Skeletal muscle satellite cell (primary cell): ENCODE measurements at regions not wholly inside any gene's neighbourhood (a gene's known extent, or its start where the extent isn't known, plus 50 kb on each side); places are given as distances from the start of the nearest gene placed in this dataset.

Experiments used
- H3K27me3 ChIP-seq: 2 replicates; pipeline ENCODE4 v1.7.0; 2013; ENCODE audit warnings: low read length; ENCODE audit not compliant: control insufficient read depth, insufficient read depth
- H3K36me3 ChIP-seq: 2 replicates; pipeline ENCODE4 v1.7.0; 2013; ENCODE audit warnings: mild to moderate bottlenecking, control low read depth, low read length; ENCODE audit not compliant: insufficient read depth
- H3K4me1 ChIP-seq: 2 replicates; pipeline ENCODE4 v1.7.0; 2013; ENCODE audit warnings: low read length; ENCODE audit not compliant: control insufficient read depth, insufficient read depth
- H3K4me2 ChIP-seq: 2 replicates; pipeline ENCODE4 v1.7.0; 2013; ENCODE audit warnings: mild to moderate bottlenecking, low read length
- H3K4me3 ChIP-seq: 2 replicates; pipeline ENCODE4 v1.7.0; 2013; ENCODE audit warnings: low read length
- H3K9ac ChIP-seq: 2 replicates; pipeline ENCODE4 v1.7.0; 2013; ENCODE audit warnings: mild to moderate bottlenecking, low read depth, low read length, moderate library complexity
- H3K9me3 ChIP-seq: replicated peaks from 2 replicates; pipeline ENCODE4 v1.7.0; 2013; ENCODE audit warnings: mild to moderate bottlenecking, control low read depth, low read length

DNA sequence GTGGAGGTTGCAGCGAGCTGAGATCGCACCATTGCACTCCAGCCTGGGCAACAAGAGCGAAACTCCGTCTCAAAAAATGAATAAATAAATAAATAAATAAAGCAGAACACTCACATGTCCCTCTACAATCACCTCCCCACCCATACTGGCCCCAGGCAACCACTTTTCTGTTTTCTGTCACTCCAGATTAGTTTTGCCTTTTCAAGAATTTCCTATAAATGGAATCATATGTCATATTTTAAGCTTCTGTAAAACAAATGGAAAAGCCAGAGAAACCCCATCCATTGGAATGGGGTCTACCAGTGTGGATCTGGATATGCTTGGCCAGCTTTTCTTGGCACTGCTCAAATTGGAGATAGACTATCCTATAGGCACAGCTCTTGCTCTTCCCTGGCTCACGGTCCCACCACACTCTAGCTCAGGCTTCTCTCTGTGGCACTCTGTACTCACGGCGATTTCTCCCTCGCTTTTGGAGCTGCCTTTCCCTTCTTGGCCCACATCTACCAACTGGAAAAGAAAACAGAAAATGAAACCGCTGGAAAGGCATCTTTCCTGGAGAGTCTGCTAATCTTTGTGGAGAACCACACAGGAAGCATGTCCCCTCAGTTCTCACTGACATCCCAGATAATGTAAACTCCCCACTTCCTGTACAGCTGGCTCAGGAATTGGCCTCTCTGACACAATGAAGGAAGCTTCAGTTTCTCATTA, 210.1 kb downstream of the JCAD start:
- no peaks in the 10 kb centered on the region for H3K36me3 ChIP-seq
- peak overlapping the region; percentile 45 for H3K4me3 ChIP-seq
- peak overlapping the region; percentile 10 for H3K9ac ChIP-seq
- H3K9me3 ChIP-seq: no peaks in the 10 kb centered on the region
- no peaks in the 10 kb centered on the region for H3K27me3 ChIP-seq
- H3K4me2 ChIP-seq: peak overlapping the region; percentile 70
- peaks cover 11% of the 10 kb centered on the region for H3K4me1 ChIP-seq

DNA sequence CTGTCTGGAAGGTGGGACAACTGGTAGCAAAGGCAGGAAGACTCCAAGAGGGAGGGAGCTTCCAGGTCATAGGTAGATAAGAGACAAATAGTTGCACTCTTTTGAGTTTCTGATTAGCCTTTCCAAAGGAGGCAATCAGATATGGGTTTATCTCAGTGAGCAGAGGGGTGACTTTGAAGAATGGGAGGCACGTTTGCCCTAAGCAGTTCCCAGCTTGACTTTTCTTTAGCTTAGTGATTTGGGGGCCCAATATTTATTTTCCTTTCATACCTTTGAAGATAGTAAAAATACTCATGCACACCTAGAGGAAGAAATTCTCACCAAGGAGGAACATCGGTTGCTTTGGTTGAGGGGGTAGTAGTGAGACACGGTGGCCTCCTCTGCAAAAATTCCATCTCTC, 212.1 kb upstream of the SVIL start:
- Histone ChIP-seq H3K4me3 (no peak overlapping the region), H3K9ac (no peak overlapping the region), H3K36me3 (no peaks in the 10 kb centered on the region), H3K27me3 (peaks cover 4% of the 10 kb centered on the region), H3K9me3 (no peaks in the 10 kb centered on the region), H3K4me2 (no peak overlapping the region), H3K4me1 (peaks cover 11% of the 10 kb centered on the region)

DNA sequence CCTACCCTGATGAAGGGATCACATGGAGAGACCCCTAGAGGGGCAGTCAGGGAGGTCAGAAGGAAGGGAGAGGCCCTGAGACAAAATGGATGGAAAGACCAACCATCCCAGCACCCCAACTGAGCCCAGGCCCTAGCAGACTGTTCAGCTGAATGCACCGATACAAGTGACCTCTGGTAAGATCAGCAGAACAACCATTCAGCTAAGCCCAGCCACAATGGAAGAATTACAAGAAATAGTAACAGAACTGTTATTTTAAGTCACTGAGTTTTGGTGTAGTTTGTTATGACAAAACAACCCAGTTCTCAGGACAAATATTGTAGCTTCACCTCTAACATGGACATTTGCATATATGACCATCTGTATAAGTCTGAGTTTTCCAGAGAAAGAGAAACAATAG, 210.4 kb upstream of the SVIL start:
- Histone ChIP-seq H3K9me3 (no peaks in the 10 kb centered on the region), H3K4me3 (no peak overlapping the region), H3K27me3 (peaks cover 7% of the 10 kb centered on the region), H3K4me2 (no peak overlapping the region), H3K36me3 (no peaks in the 10 kb centered on the region), H3K9ac (no peak overlapping the region), H3K4me1 (peaks cover 11% of the 10 kb centered on the region)

DNA sequence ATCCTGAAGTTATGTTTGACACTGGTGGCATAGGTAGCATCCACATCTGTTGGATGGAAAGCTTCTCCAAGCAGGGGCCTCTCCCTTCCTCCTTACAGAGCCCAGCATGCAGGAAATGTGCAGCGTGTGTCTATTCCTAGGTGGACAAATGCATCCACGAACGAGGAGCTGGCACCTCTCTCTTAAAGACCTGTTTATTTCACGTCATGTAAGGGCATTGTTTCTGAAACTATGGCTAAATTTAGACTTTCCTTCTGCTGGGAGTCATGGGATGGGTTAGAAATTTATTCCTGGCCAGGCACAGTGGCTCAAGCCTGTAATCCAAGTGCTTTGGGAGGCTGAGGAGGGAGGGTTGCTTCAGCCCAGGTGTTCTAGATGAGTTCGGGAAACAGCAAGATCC, 208.4 kb upstream of the SVIL start:
- Histone ChIP-seq H3K9ac (no peak overlapping the region), H3K4me1 (no peaks in the 10 kb centered on the region), H3K4me3 (no peak overlapping the region), H3K27me3 (peaks cover 19% of the 10 kb centered on the region), H3K4me2 (no peak overlapping the region), H3K36me3 (no peaks in the 10 kb centered on the region), H3K9me3 (no peaks in the 10 kb centered on the region)

DNA sequence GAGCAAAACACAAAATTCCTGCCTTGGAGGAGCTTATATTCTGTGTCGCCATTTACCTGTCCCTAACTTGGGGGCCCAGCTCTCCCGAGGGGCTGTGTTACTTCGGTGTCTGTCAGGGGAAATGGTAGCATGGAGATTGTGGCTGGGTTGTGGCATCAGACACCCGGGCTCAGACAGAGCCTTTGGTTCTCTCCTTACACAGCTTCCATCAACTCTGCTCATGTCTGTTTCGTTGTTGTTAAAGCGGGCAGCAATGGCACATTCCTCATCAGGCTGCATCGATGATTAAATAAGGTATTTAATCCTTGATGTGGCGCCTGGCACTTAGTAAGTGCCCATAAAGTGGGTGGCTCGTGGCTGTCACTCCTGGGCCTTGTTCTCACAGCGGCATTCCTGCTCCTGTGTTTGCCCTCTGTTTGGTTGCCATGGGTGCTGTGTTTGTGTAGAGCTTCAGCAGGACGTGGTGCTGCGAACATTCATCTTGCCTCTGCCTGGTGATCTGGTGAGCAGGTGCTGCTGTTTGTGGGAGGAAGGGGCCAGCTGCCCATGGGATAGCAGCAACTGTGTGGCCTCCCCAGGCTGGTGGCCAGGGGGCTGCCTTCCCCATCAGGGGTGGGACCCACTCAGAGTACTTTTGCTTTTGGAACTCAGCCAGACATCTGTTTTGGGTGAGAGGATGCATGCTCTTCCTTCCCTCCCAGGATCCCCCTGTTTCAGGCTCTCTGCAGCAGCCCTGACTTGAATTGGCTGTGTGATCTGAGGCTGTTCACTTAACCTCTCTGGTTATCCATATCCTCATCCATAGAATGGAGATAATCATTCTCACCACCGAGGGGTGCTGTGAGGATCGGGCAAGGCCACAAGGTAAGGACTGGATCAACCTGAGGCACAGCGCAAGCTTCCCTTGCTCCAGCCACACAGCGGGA, 207.2 kb upstream of the SVIL start:
- peaks cover 26% of the 10 kb centered on the region for H3K27me3 ChIP-seq
- H3K4me1 ChIP-seq: no peaks in the 10 kb centered on the region
- H3K9me3 ChIP-seq: no peaks in the 10 kb centered on the region
- no peaks in the 10 kb centered on the region for H3K36me3 ChIP-seq
- no peak overlapping the region for H3K4me2 ChIP-seq
- H3K4me3 ChIP-seq: no peak overlapping the region
- H3K9ac ChIP-seq: no peak overlapping the region

DNA sequence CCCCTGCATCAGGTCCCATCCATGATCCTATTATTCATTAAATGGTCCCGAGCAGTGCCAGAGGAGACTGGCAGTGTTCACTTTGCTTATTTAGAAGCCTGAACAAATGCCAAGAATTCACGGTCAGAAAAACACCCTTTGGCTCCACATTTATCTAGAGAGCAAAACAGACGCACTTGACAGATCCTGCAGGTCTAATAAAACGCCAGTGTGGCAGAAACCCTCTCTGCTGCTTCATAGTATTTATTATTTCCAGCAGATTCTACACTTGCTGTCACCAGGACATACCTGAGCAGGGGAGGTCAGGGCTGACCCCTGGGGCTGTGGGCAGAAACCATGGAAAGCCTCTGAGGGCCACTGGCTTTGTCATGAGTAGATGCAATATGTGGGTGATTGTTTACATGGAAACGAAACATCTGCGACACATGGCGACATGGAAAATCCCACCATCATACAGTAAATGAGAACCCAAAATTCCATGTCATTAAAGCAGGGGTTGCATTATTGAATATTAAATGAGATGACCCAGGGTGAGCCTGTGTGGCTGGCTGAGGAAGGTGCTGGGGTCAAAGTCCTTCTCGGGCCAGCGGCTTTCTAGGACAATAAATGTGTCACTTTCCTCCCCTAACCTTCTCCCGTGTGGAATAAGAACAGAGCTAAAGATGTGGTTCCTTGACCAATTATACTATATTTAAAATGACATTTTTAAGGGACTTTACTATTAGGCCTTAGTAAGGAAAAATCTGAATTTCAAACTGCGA, 205.9 kb upstream of the SVIL start:
- H3K4me2 ChIP-seq: no peak overlapping the region
- no peaks in the 10 kb centered on the region for H3K36me3 ChIP-seq
- no peaks in the 10 kb centered on the region for H3K4me1 ChIP-seq
- peaks cover 30% of the 10 kb centered on the region for H3K27me3 ChIP-seq
- H3K4me3 ChIP-seq: no peak overlapping the region
- no peaks in the 10 kb centered on the region for H3K9me3 ChIP-seq
- no peak overlapping the region for H3K9ac ChIP-seq

DNA sequence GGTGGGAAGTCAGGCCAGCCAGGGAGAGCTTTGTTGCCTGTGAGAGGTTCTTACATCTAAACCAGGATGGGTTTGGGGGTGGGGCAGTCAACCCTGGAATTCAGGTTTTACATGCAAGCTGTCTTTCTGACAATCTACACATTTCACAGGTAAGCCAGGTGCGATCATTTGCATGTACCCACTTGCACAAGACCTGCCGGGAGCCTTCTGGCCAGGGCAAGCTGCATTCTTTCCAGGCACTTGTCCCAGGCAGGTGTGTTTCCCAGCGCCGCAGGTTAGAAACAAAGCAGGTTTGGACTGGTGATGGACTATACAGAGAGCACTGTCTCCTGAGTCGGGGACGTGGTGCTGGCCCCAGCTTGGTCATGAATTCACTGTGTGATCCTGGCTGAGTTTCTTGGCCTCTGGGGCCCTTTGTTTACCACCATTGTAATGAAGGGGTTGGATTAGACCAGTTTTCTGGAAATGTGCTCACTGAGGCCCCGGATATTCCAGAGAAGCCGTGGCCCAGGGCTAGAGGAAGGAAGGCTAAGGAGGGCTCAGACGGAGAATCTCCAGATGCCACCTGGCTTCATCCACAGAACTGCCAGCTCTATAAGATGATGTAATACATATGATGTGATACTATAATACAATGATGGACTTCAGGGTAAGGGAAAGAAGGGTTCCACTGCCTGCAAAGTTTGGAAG, 205.2 kb upstream of the SVIL start:
- no peak overlapping the region for H3K9ac ChIP-seq
- H3K4me1 ChIP-seq: no peaks in the 10 kb centered on the region
- H3K36me3 ChIP-seq: no peaks in the 10 kb centered on the region
- H3K4me2 ChIP-seq: no peak overlapping the region
- no peak overlapping the region for H3K4me3 ChIP-seq
- no peaks in the 10 kb centered on the region for H3K9me3 ChIP-seq
- H3K27me3 ChIP-seq: peaks cover 34% of the 10 kb centered on the region

DNA sequence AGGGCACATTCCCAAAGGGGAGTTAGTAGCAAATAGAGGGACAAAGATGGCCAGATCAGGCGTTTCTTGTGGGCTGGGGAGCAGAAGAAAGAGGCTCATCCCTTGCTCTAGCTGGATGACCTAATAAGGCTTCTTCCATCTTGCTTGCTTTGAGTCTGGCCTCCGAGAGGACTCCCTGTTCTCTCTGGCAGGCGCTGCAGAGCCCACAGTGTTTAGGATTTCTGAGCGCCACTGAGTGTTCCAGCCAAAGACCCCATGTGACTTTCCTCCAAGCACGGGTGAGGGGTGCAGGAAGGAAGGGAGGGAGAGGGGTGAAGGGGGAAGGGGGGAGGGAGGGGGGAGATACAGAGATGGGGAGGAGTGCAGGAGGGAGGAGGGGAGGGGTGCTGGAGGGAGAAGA, 203.8 kb upstream of the SVIL start:
- peaks cover 40% of the 10 kb centered on the region for H3K27me3 ChIP-seq
- no peak overlapping the region for H3K4me2 ChIP-seq
- H3K9me3 ChIP-seq: no peaks in the 10 kb centered on the region
- no peaks in the 10 kb centered on the region for H3K36me3 ChIP-seq
- no peak overlapping the region for H3K9ac ChIP-seq
- no peaks in the 10 kb centered on the region for H3K4me1 ChIP-seq
- no peak overlapping the region for H3K4me3 ChIP-seq

DNA sequence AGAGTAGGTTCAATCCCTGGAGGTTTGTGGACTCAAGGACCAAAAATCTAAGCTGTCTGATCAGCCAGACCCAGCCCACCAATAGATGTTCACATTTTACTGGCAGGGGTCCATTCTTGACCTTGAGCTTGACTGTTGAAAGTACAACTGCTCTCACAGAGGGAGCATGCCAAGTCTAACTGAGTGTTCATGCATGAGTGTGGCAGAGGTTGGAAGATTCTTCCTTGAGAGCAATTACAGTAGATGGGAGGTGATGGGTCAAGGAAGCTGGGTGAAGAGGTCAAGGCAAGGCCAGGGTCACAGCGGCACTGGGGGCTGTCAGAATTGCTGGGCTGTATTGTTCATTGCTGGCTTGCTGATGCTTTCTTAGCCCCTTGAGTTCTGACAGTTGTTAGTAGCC, 202.8 kb upstream of the SVIL start:
- Histone ChIP-seq H3K4me3 (no peak overlapping the region), H3K4me2 (no peak overlapping the region), H3K4me1 (no peaks in the 10 kb centered on the region), H3K36me3 (no peaks in the 10 kb centered on the region), H3K9me3 (no peaks in the 10 kb centered on the region), H3K9ac (no peak overlapping the region), H3K27me3 (peaks cover 40% of the 10 kb centered on the region)

DNA sequence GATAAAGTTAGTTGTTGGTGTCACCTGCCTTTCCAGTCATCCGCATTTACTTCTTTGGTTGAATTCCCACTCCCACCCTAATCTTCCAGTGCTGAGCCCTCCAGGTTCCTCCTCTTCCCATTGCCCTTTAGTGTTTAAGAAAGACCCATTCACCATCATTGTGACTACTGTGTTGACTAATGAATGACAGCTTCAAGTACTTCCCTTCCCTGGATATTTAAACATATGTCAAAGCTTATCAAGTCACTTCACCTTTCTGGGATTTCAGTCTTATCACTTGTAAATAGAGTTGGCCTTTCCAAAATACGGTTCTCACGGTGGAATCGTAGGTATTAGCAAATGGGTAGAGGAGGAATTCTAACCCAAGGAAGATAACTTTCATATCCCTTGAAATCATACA, 201.6 kb upstream of the SVIL start:
- Histone ChIP-seq H3K4me2 (no peak overlapping the region), H3K4me1 (no peaks in the 10 kb centered on the region), H3K9me3 (no peaks in the 10 kb centered on the region), H3K9ac (no peak overlapping the region), H3K36me3 (no peaks in the 10 kb centered on the region), H3K27me3 (peaks cover 33% of the 10 kb centered on the region), H3K4me3 (no peak overlapping the region)

DNA sequence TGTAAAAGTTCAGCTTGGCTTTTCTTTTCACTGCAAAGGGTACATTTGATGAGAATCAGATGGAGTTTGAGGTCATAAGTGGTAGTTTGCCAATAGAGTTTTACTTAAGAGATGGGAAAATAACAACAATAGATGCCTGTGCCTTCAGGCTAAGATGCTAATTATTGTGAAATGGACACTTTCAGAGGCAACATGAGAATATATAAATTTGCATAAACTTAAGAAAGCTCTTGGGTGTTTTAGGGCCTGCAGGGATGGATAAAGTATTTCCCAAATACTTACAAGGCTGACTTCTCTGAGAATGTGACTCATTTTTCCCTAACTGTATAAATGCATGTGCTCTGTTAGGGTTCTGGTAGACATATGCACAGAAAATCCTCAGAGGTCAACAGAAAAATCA, 200.3 kb upstream of the SVIL start:
- no peak overlapping the region for H3K4me2 ChIP-seq
- no peak overlapping the region for H3K9ac ChIP-seq
- H3K27me3 ChIP-seq: peaks cover 33% of the 10 kb centered on the region
- H3K4me3 ChIP-seq: no peak overlapping the region
- H3K36me3 ChIP-seq: no peaks in the 10 kb centered on the region
- no peaks in the 10 kb centered on the region for H3K4me1 ChIP-seq
- H3K9me3 ChIP-seq: no peaks in the 10 kb centered on the region
